ENCODE measurements at regions not wholly inside any gene's neighbourhood (a gene's known extent, or its start where the extent isn't known, plus 50 kb on each side); places are given as distances from the start of the nearest gene placed in this dataset.

- TF ChIP-seq, protein P1, sequence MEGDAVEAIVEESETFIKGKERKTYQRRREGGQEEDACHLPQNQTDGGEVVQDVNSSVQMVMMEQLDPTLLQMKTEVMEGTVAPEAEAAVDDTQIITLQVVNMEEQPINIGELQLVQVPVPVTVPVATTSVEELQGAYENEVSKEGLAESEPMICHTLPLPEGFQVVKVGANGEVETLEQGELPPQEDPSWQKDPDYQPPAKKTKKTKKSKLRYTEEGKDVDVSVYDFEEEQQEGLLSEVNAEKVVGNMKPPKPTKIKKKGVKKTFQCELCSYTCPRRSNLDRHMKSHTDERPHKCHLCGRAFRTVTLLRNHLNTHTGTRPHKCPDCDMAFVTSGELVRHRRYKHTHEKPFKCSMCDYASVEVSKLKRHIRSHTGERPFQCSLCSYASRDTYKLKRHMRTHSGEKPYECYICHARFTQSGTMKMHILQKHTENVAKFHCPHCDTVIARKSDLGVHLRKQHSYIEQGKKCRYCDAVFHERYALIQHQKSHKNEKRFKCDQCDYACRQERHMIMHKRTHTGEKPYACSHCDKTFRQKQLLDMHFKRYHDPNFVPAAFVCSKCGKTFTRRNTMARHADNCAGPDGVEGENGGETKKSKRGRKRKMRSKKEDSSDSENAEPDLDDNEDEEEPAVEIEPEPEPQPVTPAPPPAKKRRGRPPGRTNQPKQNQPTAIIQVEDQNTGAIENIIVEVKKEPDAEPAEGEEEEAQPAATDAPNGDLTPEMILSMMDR (IDR thresholded peaks at IDR 0.05; ENCODE audit: low read length, missing control alignments), result no peak
- no peak for DNase-seq (ENCODE audit: low read depth)
- no peak overlapping the region for H3K4me3 ChIP-seq (replicated peaks; ENCODE audit: low read depth, low read length)
Measured at GRCh38 chr20:21809961-21810523, 104.6 kb downstream of the PAX1 start.

- DNase-seq (ENCODE audit: low read depth), result no peak
- TF ChIP-seq, protein P1 (IDR thresholded peaks at IDR 0.05; ENCODE audit: low read length, missing control alignments), result peak; percentile 5
- no peak overlapping the region for H3K4me3 ChIP-seq (replicated peaks; ENCODE audit: low read depth, low read length)
Measured at GRCh38 chr20:21808863-21809664, 103.6 kb downstream of the PAX1 start.

DNA sequence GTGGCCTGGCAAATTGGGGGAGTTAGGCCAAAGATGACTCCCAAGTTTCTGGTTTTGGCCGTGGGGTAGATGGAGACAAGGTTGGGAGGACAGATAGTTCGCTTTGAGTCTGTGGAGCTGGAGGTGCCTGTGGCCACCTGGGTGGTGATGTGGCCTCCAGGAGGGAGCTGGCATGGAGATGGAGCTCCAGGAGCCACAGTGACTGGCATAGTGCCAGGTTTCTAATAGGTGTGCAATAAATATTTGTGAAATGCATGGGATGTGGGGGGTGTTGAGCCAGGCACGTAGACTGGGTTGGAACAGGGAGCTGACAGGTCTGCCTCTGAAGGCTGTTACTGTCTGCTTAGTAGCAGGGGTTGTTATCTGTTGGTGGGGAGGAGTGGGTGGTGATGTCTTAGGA, 102.7 kb downstream of the PAX1 start:
- no peak for DNase-seq (ENCODE audit: low read depth)
- H3K4me3 ChIP-seq (replicated peaks; ENCODE audit: low read depth, low read length), result no peak overlapping the region
- TF ChIP-seq, protein P1 (IDR thresholded peaks at IDR 0.05; ENCODE audit: low read length, missing control alignments), result no peak

- H3K4me3 ChIP-seq (replicated peaks; ENCODE audit: low read depth, low read length), result no peak overlapping the region
- TF ChIP-seq, protein P1 (IDR thresholded peaks at IDR 0.05; ENCODE audit: low read length, missing control alignments), result no peak
- DNase-seq (ENCODE audit: low read depth), result no peak
Measured at GRCh38 chr20:21804802-21805201, 99.3 kb downstream of the PAX1 start.

DNA sequence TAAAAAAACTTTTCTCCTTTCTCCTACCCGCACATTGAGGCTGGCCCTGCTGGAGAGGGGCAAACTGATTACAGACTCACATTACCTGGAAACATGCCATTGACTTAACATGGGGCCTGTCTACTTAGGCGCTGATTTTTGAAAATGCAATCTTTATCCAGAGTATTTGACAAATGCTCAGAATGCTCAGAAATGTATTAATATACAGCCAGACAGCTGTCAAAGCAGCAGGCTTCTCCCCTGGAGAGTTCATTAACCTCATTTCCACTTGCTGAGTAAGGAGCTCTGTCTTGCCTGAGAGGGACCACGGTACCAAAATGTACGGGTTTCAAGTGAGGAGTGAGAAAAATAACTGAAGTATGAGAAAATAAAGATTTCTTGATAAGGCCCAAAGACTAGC, 95.7 kb downstream of the PAX1 start:
- no peak for DNase-seq (ENCODE audit: low read depth)
- H3K4me3 ChIP-seq (replicated peaks; ENCODE audit: low read depth, low read length), result no peak overlapping the region
- TF ChIP-seq, protein P1 (IDR thresholded peaks at IDR 0.05; ENCODE audit: low read length, missing control alignments), result no peak

DNA sequence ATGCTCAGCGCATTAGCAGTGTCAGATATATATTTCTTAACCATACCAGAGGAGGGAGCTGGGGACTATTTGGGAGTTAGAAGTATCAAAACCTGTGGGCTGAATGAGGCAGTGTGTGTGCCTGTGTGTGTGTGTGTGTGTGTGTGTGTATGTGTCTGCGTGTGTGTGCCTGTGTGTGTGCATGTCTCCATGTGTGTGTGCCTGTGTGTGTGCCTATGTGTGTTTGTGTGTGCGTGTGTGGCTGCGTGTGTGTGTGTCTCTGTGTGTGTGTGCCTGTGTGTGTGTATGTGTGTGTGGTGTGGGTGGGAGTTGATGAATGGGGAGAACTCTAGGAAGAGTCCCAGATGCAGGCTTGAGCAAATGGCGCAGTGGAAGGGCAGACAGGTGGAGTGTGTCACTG, 92.9 kb downstream of the PAX1 start:
- no peak overlapping the region for H3K4me3 ChIP-seq (replicated peaks; ENCODE audit: low read depth, low read length)
- TF ChIP-seq, protein P1 (IDR thresholded peaks at IDR 0.05; ENCODE audit: low read length, missing control alignments), result no peak
- DNase-seq (ENCODE audit: low read depth), result no peak

All from fibroblast of pulmonary artery (primary cell).